ENCODE measurements at regions not wholly inside any gene's neighbourhood (a gene's known extent, or its start where the extent isn't known, plus 50 kb on each side); places are given as distances from the start of the nearest gene placed in this dataset.

- DNase-seq (ENCODE audit: extremely low spot score, unreplicated experiment): no peak
- H3K27me3 Mint-ChIP-seq (ENCODE audit: unreplicated experiment): no peaks in the 10 kb centered on the region
- no peaks in the 10 kb centered on the region for H3K4me1 Mint-ChIP-seq (ENCODE audit: unreplicated experiment)
- H3K27ac Mint-ChIP-seq (ENCODE audit: unreplicated experiment): no peak overlapping the region
- no peak overlapping the region for H3K4me3 Mint-ChIP-seq (ENCODE audit: unreplicated experiment)
- TF ChIP-seq CTCF (IDR thresholded peaks at IDR 0.05): no peak
- H3K9me3 Mint-ChIP-seq (ENCODE audit: unreplicated experiment): peaks cover 11% of the 10 kb centered on the region
- peaks cover 4% of the 10 kb centered on the region for H3K36me3 Mint-ChIP-seq (ENCODE audit: unreplicated experiment)
These were observed 2847.6 kb upstream of the PCDH20 start for GRCh38 chr13:64263285-64263684.

GRCh38 chr13:64256751-64257150, 2841.1 kb upstream of the PCDH20 start:
- Mint-ChIP-seq H3K27ac (ENCODE audit: unreplicated experiment) (no peak overlapping the region), H3K27me3 (ENCODE audit: unreplicated experiment) (no peaks in the 10 kb centered on the region), H3K4me3 (ENCODE audit: unreplicated experiment) (no peak overlapping the region), H3K36me3 (ENCODE audit: unreplicated experiment) (no peaks in the 10 kb centered on the region), H3K9me3 (ENCODE audit: unreplicated experiment) (no peaks in the 10 kb centered on the region), H3K4me1 (ENCODE audit: unreplicated experiment) (peaks cover 2% of the 10 kb centered on the region)
- DNase-seq (ENCODE audit: extremely low spot score, unreplicated experiment): no peak
- no peak for TF ChIP-seq CTCF (IDR thresholded peaks at IDR 0.05)

GRCh38 chr13:64255988-64256387, 2840.3 kb upstream of the PCDH20 start:
- Mint-ChIP-seq H3K9me3 (ENCODE audit: unreplicated experiment) (peaks cover under 1% of the 10 kb centered on the region), H3K4me3 (ENCODE audit: unreplicated experiment) (no peak overlapping the region), H3K27me3 (ENCODE audit: unreplicated experiment) (no peaks in the 10 kb centered on the region), H3K4me1 (ENCODE audit: unreplicated experiment) (peaks cover 2% of the 10 kb centered on the region), H3K36me3 (ENCODE audit: unreplicated experiment) (no peaks in the 10 kb centered on the region), H3K27ac (ENCODE audit: unreplicated experiment) (no peak overlapping the region)
- no peak for DNase-seq (ENCODE audit: extremely low spot score, unreplicated experiment)
- no peak for TF ChIP-seq CTCF (IDR thresholded peaks at IDR 0.05)

DNA sequence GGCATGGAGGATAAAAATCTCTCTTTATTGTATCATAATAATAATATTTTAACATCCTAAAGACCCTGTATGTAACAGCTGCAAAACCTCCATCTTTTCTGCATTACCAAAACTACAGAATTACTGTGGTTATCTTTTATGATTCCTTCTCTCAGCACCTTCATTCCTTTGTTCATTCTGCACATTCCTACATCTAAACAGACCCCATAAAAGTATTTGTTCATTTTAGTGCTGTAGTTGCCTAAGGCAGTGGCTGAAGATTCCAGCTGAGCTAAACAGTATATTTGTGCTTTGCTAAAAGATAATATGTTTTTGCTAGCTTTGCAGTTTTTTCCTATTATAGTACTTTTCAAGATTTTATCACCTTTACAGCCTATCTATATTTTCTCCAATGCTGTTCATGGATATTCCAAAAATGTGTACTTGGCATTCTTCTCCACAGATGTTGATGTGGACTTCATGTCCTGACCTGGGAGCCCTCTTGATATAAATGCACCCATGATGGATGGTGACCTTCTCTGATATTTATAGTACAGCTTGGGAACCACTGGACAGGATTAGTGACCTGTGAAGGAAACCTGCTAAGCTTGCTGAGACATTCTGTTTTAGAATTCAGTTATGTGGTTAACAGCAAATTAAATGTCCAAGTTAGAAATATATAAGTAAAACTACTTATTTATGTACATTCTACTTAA, 2832.9 kb upstream of the PCDH20 start:
- no peak for TF ChIP-seq CTCF (IDR thresholded peaks at IDR 0.05)
- Mint-ChIP-seq H3K27me3 (ENCODE audit: unreplicated experiment) (no peaks in the 10 kb centered on the region), H3K27ac (ENCODE audit: unreplicated experiment) (peak overlapping the region; percentile 63), H3K4me1 (ENCODE audit: unreplicated experiment) (peaks cover 34% of the 10 kb centered on the region), H3K9me3 (ENCODE audit: unreplicated experiment) (peaks cover 15% of the 10 kb centered on the region), H3K36me3 (ENCODE audit: unreplicated experiment) (peaks cover 7% of the 10 kb centered on the region), H3K4me3 (ENCODE audit: unreplicated experiment) (no peak overlapping the region)
- DNase-seq (ENCODE audit: extremely low spot score, unreplicated experiment): no peak

DNA sequence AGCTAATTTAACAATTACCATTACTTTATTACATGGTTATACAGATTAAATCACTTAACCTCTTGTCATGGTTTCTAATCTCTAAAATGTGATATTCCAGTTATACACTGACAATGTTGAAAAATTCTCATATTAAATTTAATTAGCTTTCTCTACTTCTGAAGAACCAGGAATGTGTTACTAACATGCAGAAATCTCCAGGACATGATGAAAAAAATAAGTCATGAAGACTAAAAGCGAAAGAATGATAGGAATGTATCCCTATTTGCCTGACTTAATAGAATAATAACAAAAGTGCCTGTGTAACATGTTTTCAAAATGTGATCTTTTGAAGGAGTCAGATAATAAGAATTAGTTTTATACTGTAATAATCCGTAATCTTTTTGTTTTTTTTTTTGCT, 2823.7 kb upstream of the PCDH20 start:
- DNase-seq (ENCODE audit: extremely low spot score, unreplicated experiment): no peak
- H3K27me3 Mint-ChIP-seq (ENCODE audit: unreplicated experiment): no peaks in the 10 kb centered on the region
- no peak overlapping the region for H3K4me3 Mint-ChIP-seq (ENCODE audit: unreplicated experiment)
- H3K36me3 Mint-ChIP-seq (ENCODE audit: unreplicated experiment): no peaks in the 10 kb centered on the region
- no peak overlapping the region for H3K27ac Mint-ChIP-seq (ENCODE audit: unreplicated experiment)
- H3K4me1 Mint-ChIP-seq (ENCODE audit: unreplicated experiment): peaks cover 30% of the 10 kb centered on the region
- peaks cover 6% of the 10 kb centered on the region for H3K9me3 Mint-ChIP-seq (ENCODE audit: unreplicated experiment)
- no peak for TF ChIP-seq CTCF (IDR thresholded peaks at IDR 0.05)
